GM12875 (cell line): ENCODE measurements at regions not wholly inside any gene's neighbourhood (a gene's known extent, or its start where the extent isn't known, plus 50 kb on each side); places are given as distances from the start of the nearest gene placed in this dataset.

Experiments
- H3K4me3 ChIP-seq: one replicate; pipeline ENCODE4 v1.5.1; 2011; ENCODE audit warnings: low read depth, low read length, control low read depth
- CTCF ChIP-seq: IDR thresholded peaks from 2 replicates; pipeline ENCODE4 v1.5.1; 2011; ENCODE audit warnings: low read depth, mild to moderate bottlenecking, control low read depth, inconsistent platforms, low read length, moderate library complexity, borderline replicate concordance; ENCODE audit not compliant: insufficient read depth

- no peak for TF ChIP-seq CTCF
- H3K4me3 ChIP-seq: no peak overlapping the region
Observed at GRCh38 chr13:88601949-88602348, 930.8 kb downstream of the SLITRK5 start.

- no peak for TF ChIP-seq CTCF
Observed at GRCh38 chr13:88602786-88603777, 931.9 kb downstream of the SLITRK5 start.

GRCh38 chr13:88617176-88617575 is 946.0 kb downstream of the SLITRK5 start:
- H3K4me3 ChIP-seq: no peak overlapping the region
- TF ChIP-seq CTCF: no peak

More at GRCh38 chr13:88602786-88603777, 931.9 kb downstream of the SLITRK5 start:
- H3K4me3 ChIP-seq: no peak overlapping the region

GRCh38 chr13:88622362-88622973 is 951.3 kb downstream of the SLITRK5 start:
- H3K4me3 ChIP-seq: no peak overlapping the region
- TF ChIP-seq CTCF: no peak

GRCh38 chr13:88623150-88623549 is 952.0 kb downstream of the SLITRK5 start:
- H3K4me3 ChIP-seq: no peak overlapping the region
- TF ChIP-seq CTCF: no peak

- no peak overlapping the region for H3K4me3 ChIP-seq
- TF ChIP-seq CTCF: no peak
Observed at GRCh38 chr13:88627071-88627470, 955.9 kb downstream of the SLITRK5 start.
